ENCODE measurements at regions not wholly inside any gene's neighbourhood (a gene's known extent, or its start where the extent isn't known, plus 50 kb on each side); places are given as distances from the start of the nearest gene placed in this dataset.

DNA sequence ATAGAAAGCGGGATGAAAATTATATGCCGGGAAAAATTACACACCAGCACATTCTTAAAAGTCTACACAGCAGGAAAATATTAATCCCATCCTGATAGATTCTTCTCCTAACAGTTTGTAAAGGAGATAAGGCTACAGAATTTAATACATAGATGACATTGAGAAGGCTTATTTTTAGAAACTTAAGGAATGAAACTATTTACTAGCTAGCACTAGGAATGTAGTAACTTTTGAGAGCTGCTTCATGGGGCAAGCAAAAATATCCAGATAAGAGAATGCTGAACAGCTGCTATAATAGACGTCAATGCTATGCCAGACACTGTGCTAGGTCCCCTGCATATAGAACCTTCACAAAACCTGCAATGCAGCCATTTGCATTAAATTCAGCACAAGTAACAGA is 912.7 kb upstream of the NR2F2 start:
- Histone ChIP-seq H3K27ac (peak overlapping the region; percentile 4 to 15), H3K9me3 (no peaks in the 10 kb centered on the region), H3K36me3 (no peaks in the 10 kb centered on the region), H3K4me1 (no peaks in the 10 kb centered on the region), H3K27me3 (no peaks in the 10 kb centered on the region), H3K4me3 (no peak overlapping the region)
- no peak for TF ChIP-seq POLR2A (IDR thresholded peaks at IDR 0.05)
- TF ChIP-seq, protein P1, sequence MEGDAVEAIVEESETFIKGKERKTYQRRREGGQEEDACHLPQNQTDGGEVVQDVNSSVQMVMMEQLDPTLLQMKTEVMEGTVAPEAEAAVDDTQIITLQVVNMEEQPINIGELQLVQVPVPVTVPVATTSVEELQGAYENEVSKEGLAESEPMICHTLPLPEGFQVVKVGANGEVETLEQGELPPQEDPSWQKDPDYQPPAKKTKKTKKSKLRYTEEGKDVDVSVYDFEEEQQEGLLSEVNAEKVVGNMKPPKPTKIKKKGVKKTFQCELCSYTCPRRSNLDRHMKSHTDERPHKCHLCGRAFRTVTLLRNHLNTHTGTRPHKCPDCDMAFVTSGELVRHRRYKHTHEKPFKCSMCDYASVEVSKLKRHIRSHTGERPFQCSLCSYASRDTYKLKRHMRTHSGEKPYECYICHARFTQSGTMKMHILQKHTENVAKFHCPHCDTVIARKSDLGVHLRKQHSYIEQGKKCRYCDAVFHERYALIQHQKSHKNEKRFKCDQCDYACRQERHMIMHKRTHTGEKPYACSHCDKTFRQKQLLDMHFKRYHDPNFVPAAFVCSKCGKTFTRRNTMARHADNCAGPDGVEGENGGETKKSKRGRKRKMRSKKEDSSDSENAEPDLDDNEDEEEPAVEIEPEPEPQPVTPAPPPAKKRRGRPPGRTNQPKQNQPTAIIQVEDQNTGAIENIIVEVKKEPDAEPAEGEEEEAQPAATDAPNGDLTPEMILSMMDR (IDR thresholded peaks at IDR 0.05), result no peak
- DNase-seq, result no peak
- intact Hi-C loops (cut with DNase I; ENCODE audit: low total_unique reads), result no loop called here

DNA sequence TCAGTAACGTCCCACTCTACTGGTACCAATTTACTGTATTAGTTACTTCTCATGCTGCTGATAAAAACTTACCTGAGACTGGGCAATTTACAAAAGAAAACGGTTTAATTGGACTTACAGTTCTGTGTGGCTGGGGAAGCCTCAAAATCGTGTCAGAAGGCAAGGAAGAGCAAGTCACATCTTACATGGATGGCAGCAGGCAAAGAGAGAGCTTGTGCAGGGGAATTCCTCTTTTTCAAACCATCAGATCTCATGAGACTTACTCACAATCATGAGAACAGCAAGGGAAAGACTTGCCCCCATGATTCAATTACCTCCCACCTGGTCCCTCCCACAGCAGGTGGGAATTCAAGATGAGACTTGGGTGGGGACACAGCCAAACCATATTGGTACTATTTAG is 908.2 kb upstream of the NR2F2 start:
- TF ChIP-seq POLR2A (IDR thresholded peaks at IDR 0.05), result no peak
- TF ChIP-seq, protein P1 (IDR thresholded peaks at IDR 0.05), result no peak
- H3K4me1 ChIP-seq, result no peaks in the 10 kb centered on the region
- H3K27ac ChIP-seq, result no peak overlapping the region
- H3K4me3 ChIP-seq, result no peak overlapping the region
- H3K36me3 ChIP-seq, result no peaks in the 10 kb centered on the region
- H3K9me3 ChIP-seq, result no peaks in the 10 kb centered on the region
- DNase-seq, result no peak
- no peaks in the 10 kb centered on the region for H3K27me3 ChIP-seq
- intact Hi-C loops (cut with DNase I; ENCODE audit: low total_unique reads), result no loop called here

DNA sequence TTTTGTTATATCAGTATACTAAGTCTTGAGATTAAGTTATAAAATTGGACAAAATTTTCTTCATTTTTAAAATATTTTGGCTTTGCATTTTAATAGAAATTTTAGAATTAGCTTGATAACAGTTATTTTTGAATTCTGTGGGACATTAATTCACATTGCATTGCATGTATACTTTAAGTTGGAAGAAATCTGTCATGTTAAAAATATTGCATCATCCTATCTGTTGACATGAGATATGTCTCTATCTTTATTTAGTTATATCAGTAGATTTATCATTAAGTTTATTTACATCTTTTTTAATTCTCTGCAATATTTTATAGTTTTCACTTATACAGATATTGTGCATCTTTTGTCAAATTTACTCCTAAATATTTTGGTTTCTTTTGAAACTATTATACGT is 904.6 kb upstream of the NR2F2 start:
- Histone ChIP-seq H3K9me3 (no peaks in the 10 kb centered on the region), H3K36me3 (no peaks in the 10 kb centered on the region), H3K4me3 (no peak overlapping the region), H3K27me3 (no peaks in the 10 kb centered on the region), H3K27ac (no peak overlapping the region), H3K4me1 (no peaks in the 10 kb centered on the region)
- TF ChIP-seq POLR2A (IDR thresholded peaks at IDR 0.05), result no peak
- TF ChIP-seq, protein P1 (IDR thresholded peaks at IDR 0.05), result no peak
- intact Hi-C loops (cut with DNase I; ENCODE audit: low total_unique reads), result no loop called here
- no peak for DNase-seq

DNA sequence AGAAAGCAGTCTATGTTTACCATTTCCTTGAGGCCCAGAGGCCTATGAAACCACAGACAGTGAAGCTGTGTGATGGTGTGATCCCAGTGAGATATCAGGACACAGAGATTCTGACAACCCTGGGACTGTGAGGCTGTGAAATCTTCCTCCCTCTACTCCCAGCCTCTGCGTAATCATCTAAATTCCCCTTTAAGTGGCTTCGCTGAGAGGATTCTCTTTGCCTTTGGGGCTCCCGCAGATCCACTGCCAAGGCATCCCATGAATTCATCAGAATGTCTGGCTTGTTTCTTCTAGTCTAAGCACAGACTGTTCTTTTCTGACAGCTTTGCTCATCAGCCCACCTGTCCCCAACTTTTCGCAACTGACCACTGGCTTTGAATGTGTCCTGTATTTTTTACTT is 901.2 kb upstream of the NR2F2 start:
- TF ChIP-seq, protein P1 (IDR thresholded peaks at IDR 0.05), result no peak
- no peak for TF ChIP-seq POLR2A (IDR thresholded peaks at IDR 0.05)
- intact Hi-C loops (cut with DNase I; ENCODE audit: low total_unique reads), result no loop called here
- H3K36me3 ChIP-seq, result no peaks in the 10 kb centered on the region

GRCh38 chr15:95431518-95431917 is 899.0 kb upstream of the NR2F2 start:
- Histone ChIP-seq H3K27me3 (no peaks in the 10 kb centered on the region), H3K36me3 (no peaks in the 10 kb centered on the region), H3K4me1 (peaks cover 0 to 6% of the 10 kb centered on the region in 2 donors), H3K9me3 (no peaks in the 10 kb centered on the region), H3K27ac (peak overlapping the region in 1 of 2 donors; percentile 49), H3K4me3 (no peak overlapping the region)
- TF ChIP-seq, protein P1 (IDR thresholded peaks at IDR 0.05), result no peak
- no peak for TF ChIP-seq POLR2A (IDR thresholded peaks at IDR 0.05)
- intact Hi-C loops (cut with DNase I; ENCODE audit: low total_unique reads), result no loop called here
- DNase-seq, result no peak

More for the DNA sequence above, 901.2 kb upstream of the NR2F2 start:
- Histone ChIP-seq H3K9me3 (no peaks in the 10 kb centered on the region), H3K27ac (no peak overlapping the region), H3K4me3 (no peak overlapping the region), H3K27me3 (no peaks in the 10 kb centered on the region), H3K4me1 (peaks cover 0 to 6% of the 10 kb centered on the region in 2 donors)
- DNase-seq, result no peak

All from uterus (tissue), 3 donors.